Colon (tissue), 2 donors: ENCODE measurements at regions not wholly inside any gene's neighbourhood (a gene's known extent, or its start where the extent isn't known, plus 50 kb on each side); places are given as distances from the start of the nearest gene placed in this dataset.
"Not testable (repeated sequence)": the region's sequence is repeated elsewhere in the genome, so short reads cannot be mapped to it uniquely, and the experiment has no call there.

ENCODE experiments used
- FAIRE-seq: peaks from 2 replicates; lab custom pipeline; 2012; peaks lifted over from hg19 to GRCh38; lab: Jason Lieb, UNC
- donor health status: control.
- donor health status: control.

- FAIRE-seq = no peak
These were observed 420.8 kb downstream of the CHSY3 start for GRCh38 chr5:130324953-130325671.

GRCh38 chr5:130323804-130324454 lies 419.7 kb downstream of the CHSY3 start:
- no peak for FAIRE-seq

GRCh38 chr5:130321931-130322330 lies 417.7 kb downstream of the CHSY3 start:
- FAIRE-seq = no peak

GRCh38 chr5:130316971-130317680 lies 412.9 kb downstream of the CHSY3 start:
- FAIRE-seq = no peak

GRCh38 chr5:130295235-130295634 lies 391.0 kb downstream of the CHSY3 start:
- no peak for FAIRE-seq

- not testable (repeated sequence) for FAIRE-seq
These were observed 390.5 kb downstream of the CHSY3 start for GRCh38 chr5:130294798-130295197.

- FAIRE-seq = no peak
These were observed 386.0 kb downstream of the CHSY3 start for GRCh38 chr5:130290219-130290618.

GRCh38 chr5:130289132-130290088 lies 385.1 kb downstream of the CHSY3 start:
- no peak for FAIRE-seq

- no peak for FAIRE-seq
These were observed 383.2 kb downstream of the CHSY3 start for GRCh38 chr5:130287438-130287837.

- FAIRE-seq = no peak
These were observed 382.7 kb downstream of the CHSY3 start for GRCh38 chr5:130286971-130287370.

- no peak for FAIRE-seq
These were observed 377.8 kb downstream of the CHSY3 start for GRCh38 chr5:130282049-130282448.

- FAIRE-seq = no peak
These were observed 376.4 kb downstream of the CHSY3 start for GRCh38 chr5:130280528-130281217.

- no peak for FAIRE-seq
These were observed 375.1 kb downstream of the CHSY3 start for GRCh38 chr5:130279386-130279785.

GRCh38 chr5:130278136-130278535 lies 373.9 kb downstream of the CHSY3 start:
- no peak for FAIRE-seq

GRCh38 chr5:130277522-130277921 lies 373.3 kb downstream of the CHSY3 start:
- no peak for FAIRE-seq

- no peak for FAIRE-seq
These were observed 372.7 kb downstream of the CHSY3 start for GRCh38 chr5:130277002-130277401.

GRCh38 chr5:130272837-130273236 lies 368.6 kb downstream of the CHSY3 start:
- FAIRE-seq = no peak

GRCh38 chr5:130270786-130271185 lies 366.5 kb downstream of the CHSY3 start:
- FAIRE-seq = no peak

GRCh38 chr5:130268489-130268888 lies 364.2 kb downstream of the CHSY3 start:
- FAIRE-seq = no peak

GRCh38 chr5:130267926-130268325 lies 363.7 kb downstream of the CHSY3 start:
- FAIRE-seq = no peak

- FAIRE-seq = no peak
These were observed 356.2 kb downstream of the CHSY3 start for GRCh38 chr5:130260481-130260880.
